NCI-H1092 treated with DMSO at 0.1 percent for 48 hours (cell line): ENCODE measurements at regions not wholly inside any gene's neighbourhood (a gene's known extent, or its start where the extent isn't known, plus 50 kb on each side); places are given as distances from the start of the nearest gene placed in this dataset.
A peak's percentile ranks its signal among the peaks of the same experiment; 100 is the strongest.
"Not testable (repeated sequence)": the region's sequence is repeated elsewhere in the genome, so short reads cannot be mapped to it uniquely, and the experiment has no call there.

Experiments
- DNase-seq: peaks from one replicate; lab custom pipeline; 2025; lab: John Stamatoyannopoulos, UW

DNA sequence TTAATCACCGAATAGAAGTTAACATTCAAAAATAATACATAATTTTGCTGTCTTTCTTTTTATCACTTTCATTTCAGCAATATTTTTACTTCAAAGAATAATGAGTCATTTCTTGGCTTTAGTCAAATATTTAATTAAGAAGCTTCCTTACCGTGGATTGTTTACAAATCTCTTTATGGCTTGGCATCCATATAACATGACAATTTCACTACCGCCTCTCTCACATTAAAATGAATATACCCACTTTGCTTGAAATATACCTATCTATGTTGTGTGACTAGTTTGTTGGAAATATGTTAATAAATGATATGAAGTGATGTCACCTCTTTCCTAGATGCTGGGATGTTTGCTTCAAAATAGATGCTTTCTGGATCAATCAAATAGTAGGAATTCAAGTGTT lies 1203.9 kb downstream of the AMY1C start:
- peak; percentile 54 for DNase-seq

DNA sequence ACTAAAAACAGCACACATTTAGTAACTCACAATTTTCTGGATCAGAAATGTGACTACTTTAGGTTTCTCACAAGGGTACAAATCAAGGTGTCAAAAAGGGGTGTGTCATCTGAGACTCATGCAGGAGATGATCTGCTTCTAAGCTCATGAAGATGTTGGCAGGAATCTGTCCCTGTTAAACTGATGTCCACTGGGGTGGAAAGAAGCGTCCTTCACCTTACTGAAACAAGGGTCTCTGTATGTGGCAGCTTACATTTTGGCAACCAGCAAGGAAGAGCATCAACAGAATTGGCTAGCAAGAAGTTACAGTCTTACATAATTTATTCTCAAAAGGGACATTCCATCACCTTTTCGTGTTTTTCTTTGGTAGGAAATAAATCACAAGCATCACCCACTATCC lies 1223.8 kb downstream of the AMY1C start:
- no peak for DNase-seq

DNA sequence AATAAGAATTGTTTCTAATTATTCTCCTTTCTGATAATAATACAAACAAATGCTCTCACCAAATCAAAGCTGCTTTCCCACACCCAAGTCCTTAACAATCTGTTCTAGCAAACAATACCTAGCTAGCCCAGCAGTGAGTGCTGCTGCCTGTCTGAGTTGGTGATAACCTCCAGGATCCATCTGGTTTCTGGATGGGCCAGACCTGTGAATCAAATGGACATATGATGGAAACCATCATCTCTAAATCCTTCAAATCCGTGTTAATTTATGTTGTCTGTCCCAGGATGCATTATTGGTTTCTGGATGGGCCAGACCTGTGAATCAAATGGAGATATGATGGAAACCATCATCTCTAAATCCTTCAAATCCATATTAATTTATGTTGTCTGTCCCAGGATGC lies 1230.0 kb downstream of the AMY1C start:
- DNase-seq, result no peak

DNA sequence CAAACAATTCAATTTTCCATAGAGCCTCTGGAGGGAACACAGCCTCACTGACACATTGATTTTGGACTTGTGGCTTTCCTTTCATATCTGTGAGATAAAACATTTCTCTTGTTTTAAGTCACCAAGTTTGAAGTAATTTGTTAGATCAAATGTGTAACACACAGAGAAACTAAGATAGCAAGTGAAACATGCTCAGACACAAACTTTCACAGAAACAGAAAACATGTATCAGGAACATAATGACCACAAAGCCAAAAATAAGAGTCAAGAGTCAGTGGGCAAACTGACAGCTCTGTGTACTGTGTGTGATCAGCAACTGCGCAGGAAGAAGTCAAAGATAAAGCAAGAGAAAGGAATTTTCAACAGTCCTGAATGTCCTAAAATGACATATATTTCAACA lies 1237.5 kb downstream of the AMY1C start:
- DNase-seq, result no peak

DNA sequence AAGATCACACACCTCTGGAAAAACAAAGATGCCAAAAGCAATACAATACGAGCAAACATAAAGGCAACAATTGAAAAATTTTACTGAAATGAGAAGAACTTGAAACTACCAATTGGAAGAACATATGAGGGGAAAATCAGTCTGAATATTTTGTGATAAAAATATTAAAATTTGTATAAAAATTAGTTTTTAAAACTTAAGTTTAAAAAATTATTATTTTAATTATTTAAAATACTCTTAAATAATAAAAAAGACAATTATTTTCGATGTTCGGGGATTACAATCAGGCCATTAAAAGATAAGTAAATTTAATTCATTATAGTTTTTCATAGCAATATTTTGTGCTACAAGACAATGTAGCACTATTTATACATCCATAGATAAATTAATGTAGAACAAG lies 1239.3 kb downstream of the AMY1C start:
- no peak for DNase-seq

DNA sequence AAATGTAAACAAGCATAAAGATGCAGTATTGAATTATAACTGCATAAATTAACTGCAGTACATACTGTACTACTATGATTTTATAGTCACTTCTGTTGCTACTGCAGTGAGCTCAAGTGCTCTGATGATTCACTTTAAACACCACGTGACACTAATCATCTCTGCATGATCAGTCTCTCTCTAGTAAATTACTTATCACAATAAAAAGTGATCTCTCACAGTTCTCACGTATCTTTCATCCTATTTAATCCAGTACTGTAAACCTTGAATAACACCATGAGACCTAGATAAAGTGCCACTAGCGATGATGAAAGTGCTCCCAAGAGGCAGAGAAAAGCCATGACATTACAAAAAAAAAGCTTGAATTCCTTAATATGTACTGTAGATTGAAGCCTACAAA lies 1242.0 kb downstream of the AMY1C start:
- peak; percentile 83 for DNase-seq

DNA sequence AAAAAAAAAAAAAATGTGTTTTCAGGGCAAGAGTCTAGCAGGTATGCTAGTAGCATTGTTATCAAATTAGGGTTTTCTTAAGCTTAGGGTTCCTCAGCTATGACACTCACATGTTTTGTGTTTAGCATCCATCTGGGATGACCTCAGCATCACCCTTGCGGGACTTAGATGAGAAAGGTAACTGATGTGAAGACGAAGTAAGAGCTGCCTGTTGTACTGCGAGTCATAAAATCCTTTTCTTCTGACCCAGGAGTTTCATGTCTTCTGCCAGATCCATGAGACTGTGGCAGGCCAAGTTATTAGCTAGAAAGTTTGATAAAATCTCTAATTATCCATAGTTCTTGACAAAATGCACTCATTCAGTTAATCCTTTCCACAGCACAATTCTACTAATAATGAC lies 1251.1 kb downstream of the AMY1C start:
- no peak for DNase-seq

DNA sequence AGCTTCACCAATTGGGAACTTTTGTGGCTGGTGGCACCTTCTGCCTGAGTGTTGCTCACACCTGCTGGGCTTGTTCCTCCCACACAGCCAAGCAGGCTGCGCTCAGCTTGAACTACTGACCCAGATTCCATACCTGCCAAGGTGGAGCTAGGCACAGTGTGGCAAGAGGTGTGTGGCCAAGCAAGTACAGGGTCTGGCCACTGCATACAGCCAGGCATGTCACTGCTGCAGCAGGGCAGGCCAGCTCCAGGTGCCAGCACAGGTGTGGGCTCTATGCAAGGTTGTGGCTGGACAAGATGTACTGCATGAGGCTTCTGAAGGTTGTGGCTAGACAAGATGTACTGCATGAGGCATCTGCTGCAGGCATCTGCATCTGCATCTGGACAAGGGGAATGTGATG lies 1254.8 kb downstream of the AMY1C start:
- DNase-seq, result no peak

DNA sequence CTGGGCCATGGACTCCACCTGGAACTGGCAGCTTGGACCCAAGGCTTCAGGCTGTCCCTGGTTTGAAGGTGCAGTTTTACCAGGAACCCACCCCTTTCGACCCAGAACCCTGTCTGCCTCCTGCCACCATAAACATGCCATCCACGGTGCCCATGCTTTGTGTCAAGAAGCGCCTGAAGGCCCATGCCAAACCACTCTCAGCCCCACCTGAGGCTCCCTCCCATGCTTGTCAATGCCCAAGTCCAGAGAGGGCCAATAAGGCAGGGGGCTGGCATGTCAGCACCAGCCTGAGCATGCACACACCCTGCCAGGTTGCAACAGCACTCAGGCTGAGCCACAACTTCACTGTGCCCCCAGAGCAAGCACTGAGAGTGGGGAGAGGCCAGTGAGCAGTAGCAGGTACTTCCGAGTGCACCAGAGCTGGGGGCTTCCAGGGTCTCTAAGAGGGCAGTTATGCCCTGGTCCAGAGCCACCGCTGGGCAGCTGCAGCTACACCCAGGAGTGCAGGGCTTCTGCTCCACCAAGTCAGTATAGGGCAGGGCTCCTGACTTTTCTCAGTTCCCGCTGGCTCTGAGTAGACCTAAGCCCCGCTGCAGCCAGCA lies 1256.0 kb downstream of the AMY1C start:
- no peak for DNase-seq

DNA sequence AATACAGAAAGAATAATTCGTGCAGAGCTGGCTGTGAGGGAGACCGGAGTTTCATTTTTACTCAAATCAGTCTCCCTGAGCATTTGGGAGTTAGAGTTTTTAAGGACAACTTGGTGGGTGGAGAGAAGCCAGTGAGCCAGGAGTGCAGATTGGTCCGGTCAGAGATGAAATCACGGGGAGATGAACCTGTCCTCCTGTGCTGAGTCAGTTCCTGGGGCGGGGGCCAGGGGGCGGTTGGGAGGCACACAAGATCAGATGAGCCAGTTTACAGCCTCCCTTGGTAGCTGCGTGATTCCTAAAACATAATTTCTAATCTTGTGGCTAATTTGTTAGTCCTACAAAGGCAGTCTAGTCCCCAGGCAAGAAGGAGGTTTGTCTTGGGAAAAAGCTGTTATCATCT lies 1267.9 kb downstream of the AMY1C start:
- no peak for DNase-seq

DNA sequence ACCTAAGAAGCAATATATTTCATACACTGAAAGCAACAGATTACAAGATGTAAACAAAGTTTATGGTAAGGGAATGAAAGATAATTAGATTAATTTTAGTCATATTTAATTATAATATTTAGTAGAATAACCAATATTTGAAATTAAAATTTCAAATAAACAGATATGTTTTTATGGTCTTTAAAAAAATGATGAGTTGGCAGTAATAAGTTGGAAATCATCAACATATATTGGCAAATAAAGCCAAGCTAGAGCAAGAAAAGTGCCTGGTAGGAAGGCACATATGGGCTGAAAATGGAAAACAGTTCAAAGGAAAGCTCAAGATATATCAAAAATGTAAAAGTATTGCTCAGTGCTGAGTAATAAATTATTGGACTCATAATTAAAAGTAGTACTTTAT lies 1274.0 kb downstream of the AMY1C start:
- DNase-seq, result no peak

DNA sequence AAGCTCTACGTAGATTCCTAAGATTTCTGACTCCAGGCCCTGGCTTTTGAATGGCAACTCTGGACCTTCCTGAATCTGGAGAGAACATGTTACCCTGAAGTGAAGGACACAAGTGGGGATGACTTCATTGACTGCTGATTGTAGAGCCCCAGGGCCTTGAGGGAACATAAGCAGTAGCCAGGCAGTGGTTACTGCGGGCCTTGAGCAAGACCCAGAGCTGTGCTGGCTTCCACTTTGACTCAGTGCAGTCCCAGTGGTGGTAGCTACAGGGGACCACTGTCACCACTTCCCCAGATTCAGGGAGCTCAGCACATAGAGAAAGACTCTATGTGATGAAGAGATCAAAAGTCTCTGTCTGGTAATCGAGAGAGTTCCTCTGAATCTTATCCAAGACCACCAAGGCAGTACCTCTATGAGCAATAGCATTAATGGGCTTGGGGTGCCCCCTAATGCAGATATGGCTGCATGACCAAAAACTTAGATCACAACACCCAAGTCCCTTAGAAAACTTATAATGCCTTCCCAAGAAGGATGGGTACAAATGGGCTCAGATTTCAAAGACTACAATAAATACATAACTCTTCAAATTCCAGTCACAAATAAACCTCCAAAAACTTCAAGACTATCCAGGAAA lies 1278.3 kb downstream of the AMY1C start:
- no peak for DNase-seq

DNA sequence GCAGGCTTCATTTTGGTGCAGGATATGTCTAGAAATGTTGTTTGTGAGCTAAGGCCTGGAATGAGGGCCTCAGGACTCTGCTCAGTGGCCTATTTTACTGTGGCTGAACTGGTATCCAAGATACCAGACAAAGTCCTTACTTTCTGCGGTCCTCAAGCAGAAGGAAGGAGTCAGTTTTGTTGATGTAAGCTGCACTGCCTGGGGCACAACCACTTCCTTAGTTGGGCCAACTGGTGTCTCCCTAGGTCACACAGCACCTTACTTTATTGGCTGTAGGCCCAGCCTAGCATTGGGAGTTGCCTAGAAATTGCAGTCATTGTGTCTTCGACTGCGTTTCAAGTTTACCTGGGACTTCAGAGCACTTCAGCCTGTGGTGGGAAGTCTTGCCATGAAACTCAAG lies 1322.7 kb downstream of the AMY1C start:
- DNase-seq, result no peak

DNA sequence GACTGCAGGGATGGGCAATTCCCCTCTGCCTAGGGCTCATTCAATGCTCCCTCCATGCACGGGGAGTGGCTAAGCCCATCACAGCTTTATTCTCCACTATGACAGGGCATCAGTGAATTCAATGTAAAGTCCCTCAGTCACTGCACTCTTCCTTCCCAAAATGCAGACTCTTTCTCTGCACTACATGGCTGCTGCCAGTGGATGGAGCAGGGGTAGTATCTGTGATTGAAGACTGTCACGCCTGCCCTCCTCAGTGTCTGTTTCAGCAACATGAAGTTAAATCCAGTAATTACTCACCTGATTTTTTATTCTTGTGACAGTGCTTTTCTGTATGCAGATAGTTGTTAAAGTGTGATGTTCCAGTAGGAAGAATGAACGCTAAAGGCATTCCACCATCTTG lies 1323.2 kb downstream of the AMY1C start:
- DNase-seq, result no peak

DNA sequence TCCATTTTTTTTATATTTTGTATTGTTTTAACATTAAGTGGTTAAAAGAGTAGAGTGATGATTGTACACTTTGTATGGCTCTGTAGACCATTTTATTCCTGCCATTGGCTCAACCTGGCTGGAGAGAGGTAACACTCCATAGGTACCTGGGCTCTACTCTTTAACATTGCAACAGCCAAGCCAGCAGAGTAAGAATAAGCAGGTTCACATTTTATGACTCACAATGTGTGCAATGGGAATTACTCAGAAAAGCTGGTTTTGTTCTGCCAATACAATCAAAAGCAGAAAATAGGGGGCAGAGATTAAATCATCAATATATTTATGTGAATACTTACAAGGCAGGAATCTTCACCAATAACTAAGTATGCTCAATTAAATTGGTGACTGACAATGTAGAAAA lies 1324.0 kb downstream of the AMY1C start:
- no peak for DNase-seq

DNA sequence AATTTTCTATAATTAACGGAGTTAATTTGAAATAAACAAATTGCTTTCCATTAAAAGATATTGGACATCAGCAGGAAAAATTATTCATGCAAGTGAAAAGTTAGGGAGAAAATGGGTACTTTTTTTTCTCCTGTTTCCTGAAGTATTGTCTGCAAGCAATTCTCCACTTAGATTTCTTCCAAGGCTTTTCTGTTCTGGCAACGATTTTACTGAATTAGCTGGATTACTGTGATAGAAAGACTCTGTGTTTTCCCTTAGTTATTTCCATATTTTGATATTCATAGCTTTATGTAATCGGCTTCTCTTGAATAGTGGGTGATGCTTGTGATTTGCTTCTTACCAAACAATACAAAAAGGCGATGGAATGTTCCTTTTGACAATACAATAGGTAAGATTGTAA lies 1333.9 kb downstream of the AMY1C start:
- no peak for DNase-seq

DNA sequence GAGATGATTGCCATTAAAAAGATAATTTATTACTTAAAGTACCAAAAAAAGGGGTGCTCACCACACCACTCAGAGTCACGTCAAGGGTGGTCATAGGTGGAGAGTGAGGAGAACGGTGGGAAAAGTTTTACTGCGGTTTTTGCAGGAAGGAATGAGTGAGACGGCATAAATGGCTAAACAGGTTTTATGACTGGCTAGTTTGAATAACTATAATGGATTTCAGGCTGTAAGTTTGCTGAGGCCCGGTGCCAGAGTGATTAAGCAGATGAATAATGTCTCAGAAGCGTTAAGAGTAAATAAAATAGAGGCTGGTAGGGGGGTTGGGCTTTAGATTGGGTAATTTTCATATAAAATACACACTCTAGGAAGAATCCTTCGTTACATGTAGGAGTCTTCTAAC lies 1337.8 kb downstream of the AMY1C start:
- no peak for DNase-seq

DNA sequence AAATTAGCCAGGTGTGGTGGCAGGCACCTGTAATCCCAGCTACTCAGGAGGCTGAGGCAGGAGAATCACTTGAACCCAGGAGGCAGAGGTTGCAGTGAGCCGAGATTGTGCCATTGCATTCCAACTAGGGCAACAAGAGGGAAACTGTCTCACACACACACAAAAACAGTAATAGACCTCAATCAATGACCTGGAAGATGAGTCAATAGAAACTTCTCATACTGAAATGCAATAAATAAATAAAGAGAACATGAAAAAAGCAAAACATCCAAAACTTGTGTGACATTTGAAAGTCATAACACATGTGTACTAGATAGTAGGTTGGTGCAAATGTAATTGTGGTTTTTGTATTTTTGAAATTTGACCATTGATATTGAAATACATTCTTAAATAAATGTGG lies 1338.5 kb downstream of the AMY1C start:
- DNase-seq, result no peak

DNA sequence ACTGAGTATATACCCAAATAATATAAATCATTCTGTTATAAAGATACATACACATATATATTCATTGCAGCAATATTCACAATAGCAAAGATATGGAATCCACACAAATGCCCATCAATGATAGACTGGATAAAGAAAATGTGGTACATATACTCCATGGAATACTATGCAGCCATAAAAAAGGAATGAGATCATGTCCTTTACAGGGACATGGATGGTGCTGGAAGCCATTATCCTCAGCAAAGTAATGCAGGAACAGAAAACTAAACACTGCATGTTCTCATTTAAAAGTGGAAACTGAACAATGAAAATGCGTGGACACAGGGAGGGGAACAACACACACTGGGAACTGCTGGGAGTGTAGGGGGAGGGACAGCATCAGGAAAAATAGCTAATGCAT lies 1344.2 kb downstream of the AMY1C start:
- DNase-seq, result not testable (repeated sequence)

DNA sequence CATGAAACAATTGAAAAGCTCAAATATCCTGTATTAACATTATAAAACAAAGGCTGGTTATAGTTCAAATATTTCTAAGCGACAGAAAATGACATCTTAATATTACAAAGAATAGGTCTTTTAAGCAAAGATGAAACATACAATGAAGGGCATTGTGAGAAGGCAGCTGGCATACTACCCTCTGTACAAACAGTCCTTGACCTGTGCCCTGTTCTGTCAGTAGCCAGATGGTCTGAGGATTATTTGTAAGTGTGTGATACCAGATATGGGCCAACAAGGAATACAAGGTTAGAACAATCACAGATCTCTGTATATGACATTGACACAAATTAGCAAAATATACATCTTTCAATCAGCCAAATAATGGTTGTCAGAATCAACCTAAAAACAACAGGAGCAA lies 1350.4 kb downstream of the AMY1C start:
- DNase-seq, result peak; percentile 81

DNA sequence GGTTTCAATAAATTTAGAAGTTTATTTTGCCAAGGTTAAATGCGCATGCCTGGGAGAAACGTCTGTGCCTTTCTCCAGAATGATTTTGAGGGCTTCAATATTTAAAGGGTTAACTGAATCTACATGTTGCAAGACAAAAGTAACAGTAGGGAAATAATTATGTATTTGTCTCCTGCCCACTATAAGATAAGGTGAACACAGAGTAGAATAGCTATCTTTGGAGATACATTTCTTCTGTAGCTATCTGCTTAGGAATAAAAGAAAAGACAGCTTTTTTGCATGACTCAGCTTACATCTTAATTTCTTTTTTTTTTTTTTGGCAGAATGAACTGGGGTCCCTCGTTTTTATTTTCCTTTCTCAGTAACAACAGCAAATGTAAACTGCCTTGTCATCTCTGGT lies 1351.6 kb downstream of the AMY1C start:
- no peak for DNase-seq

DNA sequence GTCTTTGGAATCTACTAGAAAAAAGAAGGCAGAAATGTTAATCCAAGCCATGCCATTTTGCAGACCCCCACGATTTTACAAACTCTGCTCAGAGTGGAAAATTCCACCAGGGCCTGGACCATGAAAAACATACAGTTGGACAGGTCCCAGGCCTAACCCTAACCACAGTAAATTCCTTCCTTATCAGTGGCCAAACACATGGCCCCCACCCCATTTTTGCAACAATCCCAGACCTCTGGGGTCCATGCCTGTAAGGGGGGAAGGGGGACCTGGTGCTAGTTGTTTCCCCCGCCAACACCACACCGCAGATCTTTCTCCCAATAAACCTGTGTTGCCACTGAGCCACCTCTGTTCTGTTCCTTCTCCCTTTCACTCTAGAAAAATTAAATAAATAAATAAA lies 1352.7 kb downstream of the AMY1C start:
- DNase-seq, result no peak

DNA sequence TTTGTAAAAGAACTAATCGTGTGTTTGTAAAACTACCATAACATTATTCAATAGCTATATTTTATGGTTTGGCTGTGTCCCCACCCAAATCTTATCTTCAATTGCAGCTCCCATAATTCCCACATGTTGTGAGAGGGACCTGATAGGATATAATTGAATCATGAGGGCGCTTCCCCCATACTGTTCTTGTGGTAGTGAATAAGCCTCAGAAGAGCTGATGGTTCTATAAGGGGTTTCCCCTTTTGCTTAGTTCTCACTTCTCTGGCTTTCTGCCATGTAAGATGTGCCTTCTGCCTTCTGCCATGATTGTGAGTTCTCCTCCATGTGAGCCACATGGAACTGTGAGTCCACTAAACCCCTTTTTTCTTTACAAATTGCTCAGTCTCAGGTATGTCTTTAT lies 1372.3 kb downstream of the AMY1C start:
- DNase-seq, result no peak
